ENCODE measurements at regions not wholly inside any gene's neighbourhood (a gene's known extent, or its start where the extent isn't known, plus 50 kb on each side); places are given as distances from the start of the nearest gene placed in this dataset.
"Not testable (repeated sequence)": the region's sequence is repeated elsewhere in the genome, so short reads cannot be mapped to it uniquely, and the experiment has no call there.

DNA sequence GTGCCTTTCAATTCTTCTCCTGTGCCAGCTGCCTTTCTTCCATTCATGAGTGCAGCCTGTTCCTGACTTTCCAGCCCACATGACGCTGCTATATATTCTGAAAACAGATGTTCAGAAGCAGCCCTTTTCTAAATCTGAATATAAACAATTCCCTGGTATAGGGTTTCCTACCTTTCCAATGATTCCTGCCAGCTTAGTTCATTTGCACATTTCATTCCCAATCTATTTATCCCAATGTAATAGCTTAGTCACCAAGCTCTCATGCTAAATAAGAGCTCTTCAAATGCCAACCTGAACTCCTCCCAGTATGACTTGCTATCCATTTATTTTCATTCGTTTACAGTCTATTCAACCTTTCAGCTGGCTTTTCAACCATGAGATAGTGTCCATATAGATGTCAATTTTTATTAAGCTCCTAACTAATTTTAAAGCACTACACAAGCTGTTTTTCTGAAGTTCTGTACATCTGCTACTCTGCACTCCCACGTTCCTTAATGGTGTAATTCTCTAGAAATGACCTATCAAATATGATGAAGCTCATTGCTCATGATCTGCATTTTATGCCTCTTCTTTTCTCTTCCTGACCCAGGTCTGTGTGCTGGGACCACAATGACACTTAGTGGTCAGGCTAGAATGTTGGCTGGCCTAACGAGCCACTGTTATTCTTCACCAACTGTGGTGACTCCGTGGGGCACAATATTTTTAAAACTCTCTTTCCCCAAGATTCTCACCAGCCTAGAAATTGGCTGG is 605.0 kb upstream of the TBL1XR1 start:
- FAIRE-seq, result no peak
- WGBS, 3 donors, result 80 to 82% (median 81%) methylated on average over 5 of the region's 5 CpGs

DNA sequence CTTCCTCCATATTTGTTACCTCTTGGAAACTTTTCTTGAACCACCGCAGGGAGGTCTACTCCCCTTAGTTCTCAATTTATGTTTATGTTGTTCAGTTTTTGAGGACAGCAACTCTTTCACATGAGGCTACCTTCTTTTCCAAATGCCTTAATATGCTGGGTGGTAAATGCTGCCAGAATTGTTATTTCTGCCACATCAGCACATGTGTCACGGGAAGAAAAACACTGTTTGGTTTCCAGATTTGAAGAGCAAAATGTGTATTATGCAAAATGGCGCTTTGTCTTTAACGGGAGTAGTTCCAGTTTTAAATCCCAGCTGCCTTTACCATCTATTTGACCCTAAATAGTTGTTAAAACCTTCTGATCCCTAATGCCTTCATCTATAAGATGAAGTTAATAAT is 606.2 kb upstream of the TBL1XR1 start:
- Histone ChIP-seq H3K27me3 (ENCODE audit: control insufficient read depth in 3 of 3, insufficient read depth in 3 of 3, low read length in 3 of 3) (no peaks in the 10 kb centered on the region), H3K4me3 (ENCODE audit: low read depth in 1 of 3, low read length in 3 of 3) (no peak overlapping the region), H3K27ac (ENCODE audit: low read depth in 1 of 3, low read length in 2 of 3) (no peak overlapping the region), H3K36me3 (ENCODE audit: control insufficient read depth in 3 of 3, insufficient read depth in 2 of 3, low read depth in 1 of 3, low read length in 3 of 3) (no peaks in the 10 kb centered on the region), H3K9me3 (ENCODE audit: control insufficient read depth in 2 of 2, insufficient read depth in 1 of 2, low read depth in 1 of 2, low read length in 1 of 2) (no peaks in the 10 kb centered on the region), H3K4me1 (ENCODE audit: control insufficient read depth in 3 of 3, insufficient read depth in 2 of 3, low read depth in 1 of 3, low read length in 2 of 3) (no peaks in the 10 kb centered on the region)
- DNase-seq (no peak), FAIRE-seq (no peak)
- 84 to 92% (median 90%) methylated on average over 4 of the region's 4 CpGs for WGBS, 3 donors

More for the DNA sequence above, 605.0 kb upstream of the TBL1XR1 start:
- H3K4me3 ChIP-seq (ENCODE audit: low read depth in 1 of 3, low read length in 3 of 3), result no peak overlapping the region
- DNase-seq, result no peak
- no peaks in the 10 kb centered on the region for H3K36me3 ChIP-seq (ENCODE audit: control insufficient read depth in 3 of 3, insufficient read depth in 2 of 3, low read depth in 1 of 3, low read length in 3 of 3)
- no peaks in the 10 kb centered on the region for H3K4me1 ChIP-seq (ENCODE audit: control insufficient read depth in 3 of 3, insufficient read depth in 2 of 3, low read depth in 1 of 3, low read length in 2 of 3)
- no peaks in the 10 kb centered on the region for H3K27me3 ChIP-seq (ENCODE audit: control insufficient read depth in 3 of 3, insufficient read depth in 3 of 3, low read length in 3 of 3)
- H3K27ac ChIP-seq (ENCODE audit: low read depth in 1 of 3, low read length in 2 of 3), result no peak overlapping the region
- no peaks in the 10 kb centered on the region for H3K9me3 ChIP-seq (ENCODE audit: control insufficient read depth in 2 of 2, insufficient read depth in 1 of 2, low read depth in 1 of 2, low read length in 1 of 2)

DNA sequence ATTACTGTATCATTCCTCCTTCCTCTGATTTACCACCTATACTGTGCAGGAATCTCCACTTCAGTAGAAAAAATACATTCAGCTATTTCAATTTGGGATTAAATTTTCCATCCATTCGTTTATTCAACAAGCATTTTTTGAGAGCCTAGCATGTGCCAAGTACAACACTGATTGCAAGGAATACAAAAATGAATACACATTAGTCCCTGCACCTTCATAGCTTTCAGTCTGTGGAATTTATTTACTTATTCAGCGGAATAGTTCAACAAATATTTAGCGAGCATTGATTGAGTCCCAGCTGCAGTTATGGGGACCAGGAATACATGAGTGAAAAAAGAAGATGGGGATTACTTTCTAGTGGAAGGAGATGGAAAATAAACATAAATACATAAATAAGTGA is 606.8 kb upstream of the TBL1XR1 start:
- no peak for DNase-seq
- Histone ChIP-seq H3K4me3 (ENCODE audit: low read depth in 1 of 3, low read length in 3 of 3) (no peak overlapping the region), H3K36me3 (ENCODE audit: control insufficient read depth in 3 of 3, insufficient read depth in 2 of 3, low read depth in 1 of 3, low read length in 3 of 3) (no peaks in the 10 kb centered on the region), H3K27ac (ENCODE audit: low read depth in 1 of 3, low read length in 2 of 3) (no peak overlapping the region), H3K4me1 (ENCODE audit: control insufficient read depth in 3 of 3, insufficient read depth in 2 of 3, low read depth in 1 of 3, low read length in 2 of 3) (no peaks in the 10 kb centered on the region), H3K9me3 (ENCODE audit: control insufficient read depth in 2 of 2, insufficient read depth in 1 of 2, low read depth in 1 of 2, low read length in 1 of 2) (no peaks in the 10 kb centered on the region), H3K27me3 (ENCODE audit: control insufficient read depth in 3 of 3, insufficient read depth in 3 of 3, low read length in 3 of 3) (no peaks in the 10 kb centered on the region)
- WGBS, 3 donors, result 71 to 76% (median 74%) methylated on average over 3 of the region's 3 CpGs
- no peak for FAIRE-seq

DNA sequence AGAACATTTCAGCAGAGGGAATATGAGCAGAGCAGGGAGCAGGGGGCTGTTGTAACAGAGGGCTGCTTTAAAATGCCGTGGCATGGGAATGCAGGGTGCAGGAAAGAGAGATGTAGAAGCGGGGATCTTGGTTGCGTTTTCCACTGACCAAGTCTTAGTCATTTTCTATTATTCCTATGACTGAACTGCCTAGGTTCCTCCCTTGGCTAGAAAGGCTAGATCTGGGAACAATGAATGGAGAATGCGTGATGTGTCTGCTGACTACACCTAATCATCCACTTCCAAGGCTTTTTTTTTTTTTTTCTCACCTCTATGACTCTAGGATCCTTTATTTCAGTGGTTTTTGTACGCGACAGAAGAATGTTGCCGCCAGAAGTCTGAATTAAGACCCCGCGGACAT is 607.4 kb upstream of the TBL1XR1 start:
- Histone ChIP-seq H3K4me3 (ENCODE audit: low read depth in 1 of 3, low read length in 3 of 3) (no peak overlapping the region), H3K9me3 (ENCODE audit: control insufficient read depth in 2 of 2, insufficient read depth in 1 of 2, low read depth in 1 of 2, low read length in 1 of 2) (no peaks in the 10 kb centered on the region), H3K36me3 (ENCODE audit: control insufficient read depth in 3 of 3, insufficient read depth in 2 of 3, low read depth in 1 of 3, low read length in 3 of 3) (no peaks in the 10 kb centered on the region), H3K27me3 (ENCODE audit: control insufficient read depth in 3 of 3, insufficient read depth in 3 of 3, low read length in 3 of 3) (no peaks in the 10 kb centered on the region), H3K4me1 (ENCODE audit: control insufficient read depth in 3 of 3, insufficient read depth in 2 of 3, low read depth in 1 of 3, low read length in 2 of 3) (no peaks in the 10 kb centered on the region), H3K27ac (ENCODE audit: low read depth in 1 of 3, low read length in 2 of 3) (no peak overlapping the region)
- 93 to 96% (median 95%) methylated on average over 9 of the region's 9 CpGs for WGBS, 3 donors
- DNase-seq (no peak), FAIRE-seq (no peak)

DNA sequence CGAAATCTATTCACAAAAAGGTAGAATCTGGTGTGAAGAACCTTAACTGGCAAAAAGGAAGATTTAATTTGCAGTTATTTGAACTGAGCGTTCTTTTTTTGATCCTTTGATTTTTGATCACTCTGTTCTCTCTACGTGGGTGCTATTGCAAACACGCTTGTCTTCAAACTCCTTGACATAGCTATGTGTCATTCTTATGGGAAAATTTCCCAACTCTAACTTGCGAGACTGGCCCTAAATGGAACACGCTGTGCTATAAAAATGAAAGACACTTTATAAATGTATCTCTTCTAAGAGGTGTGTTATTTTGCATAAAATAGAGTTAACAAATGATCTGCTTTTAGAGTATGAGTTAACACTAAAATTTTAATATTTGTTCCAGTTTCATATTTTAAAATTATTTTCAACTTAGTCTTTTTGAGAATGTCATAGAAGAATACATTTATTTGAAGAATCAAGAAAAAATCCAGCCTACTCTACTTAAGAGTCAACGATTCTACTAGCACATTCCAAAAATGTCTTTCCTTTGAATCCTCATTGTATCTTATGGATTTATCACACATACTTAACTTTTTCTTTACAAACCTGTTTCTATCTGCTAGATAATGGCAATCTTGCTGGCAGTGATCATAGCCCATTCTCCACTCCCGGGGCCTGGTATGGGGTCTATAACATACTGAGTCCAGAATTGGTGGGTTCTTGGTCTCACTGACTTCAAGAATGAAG is 610.0 kb upstream of the TBL1XR1 start:
- Histone ChIP-seq H3K27me3 (ENCODE audit: control insufficient read depth in 3 of 3, insufficient read depth in 3 of 3, low read length in 3 of 3) (no peaks in the 10 kb centered on the region), H3K27ac (ENCODE audit: low read depth in 1 of 3, low read length in 2 of 3) (no peak overlapping the region), H3K4me3 (ENCODE audit: low read depth in 1 of 3, low read length in 3 of 3) (no peak overlapping the region), H3K4me1 (ENCODE audit: control insufficient read depth in 3 of 3, insufficient read depth in 2 of 3, low read depth in 1 of 3, low read length in 2 of 3) (no peaks in the 10 kb centered on the region), H3K36me3 (ENCODE audit: control insufficient read depth in 3 of 3, insufficient read depth in 2 of 3, low read depth in 1 of 3, low read length in 3 of 3) (no peaks in the 10 kb centered on the region), H3K9me3 (ENCODE audit: control insufficient read depth in 2 of 2, insufficient read depth in 1 of 2, low read depth in 1 of 2, low read length in 1 of 2) (no peaks in the 10 kb centered on the region)
- WGBS, 3 donors, result 87 to 90% (median 88%) methylated on average over 8 of the region's 8 CpGs
- no peak for DNase-seq
- FAIRE-seq, result no peak

DNA sequence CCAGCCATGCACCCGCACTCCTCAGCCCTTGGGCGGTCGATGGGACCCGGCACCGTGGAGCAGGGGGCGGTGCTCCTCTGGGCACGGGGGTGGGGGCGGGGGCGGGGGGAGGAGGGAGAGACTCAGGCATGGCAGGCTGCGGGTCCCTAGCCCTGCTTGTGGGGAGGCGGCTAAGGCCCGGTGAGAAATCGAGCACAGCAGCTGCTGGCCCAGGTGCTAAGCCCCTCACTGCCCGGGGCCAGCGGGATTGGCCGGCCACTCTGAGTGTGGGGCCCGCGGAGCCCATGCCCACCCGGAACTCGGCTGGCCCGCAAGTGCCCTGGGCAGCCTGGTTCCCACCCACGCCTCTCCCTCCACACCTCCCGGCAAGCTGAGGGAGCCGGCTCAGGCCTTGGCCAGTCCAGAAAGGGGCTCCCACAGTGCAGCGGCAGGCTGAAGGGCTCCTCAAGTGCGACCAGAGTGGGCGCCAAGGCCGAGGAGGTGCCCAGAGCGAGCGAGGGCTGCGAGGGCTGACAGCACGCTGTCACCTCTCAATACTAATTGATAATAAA is 611.7 kb upstream of the TBL1XR1 start:
- H3K36me3 ChIP-seq (ENCODE audit: control insufficient read depth in 3 of 3, insufficient read depth in 2 of 3, low read depth in 1 of 3, low read length in 3 of 3); H3K4me1 ChIP-seq (ENCODE audit: control insufficient read depth in 3 of 3, insufficient read depth in 2 of 3, low read depth in 1 of 3, low read length in 2 of 3); H3K27me3 ChIP-seq (ENCODE audit: control insufficient read depth in 3 of 3, insufficient read depth in 3 of 3, low read length in 3 of 3); FAIRE-seq; H3K27ac ChIP-seq (ENCODE audit: low read depth in 1 of 3, low read length in 2 of 3); H3K4me3 ChIP-seq (ENCODE audit: low read depth in 1 of 3, low read length in 3 of 3); DNase-seq; H3K9me3 ChIP-seq (ENCODE audit: control insufficient read depth in 2 of 2, insufficient read depth in 1 of 2, low read depth in 1 of 2, low read length in 1 of 2): not testable (repeated sequence)
- 97 to 99% (median 97%) methylated on average over 27 to 32 of the region's 32 CpGs for WGBS, 3 donors

DNA sequence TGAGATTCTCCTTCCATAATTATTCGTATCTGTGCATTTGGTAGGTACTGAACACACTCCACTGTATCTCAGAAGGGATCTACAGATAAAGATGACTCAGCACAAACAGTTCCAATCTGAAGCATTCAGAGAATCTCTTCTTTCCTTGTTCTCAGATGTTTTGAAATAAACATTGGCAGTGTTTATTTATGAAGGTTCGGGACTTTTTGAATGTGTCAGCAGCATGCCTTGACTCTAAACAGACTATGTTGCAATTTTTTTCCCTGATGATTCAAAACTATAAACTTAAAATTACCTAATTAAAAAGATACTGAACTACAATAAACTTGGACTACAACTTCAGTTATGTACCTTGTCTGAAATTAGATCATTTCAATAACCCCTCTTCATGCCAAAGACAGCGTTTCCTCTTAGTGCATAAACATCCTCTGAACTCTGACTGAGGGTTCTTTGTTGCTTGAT is 612.9 kb upstream of the TBL1XR1 start:
- 39 to 57% (median 50%) methylated on average over 3 of the region's 3 CpGs for WGBS, 3 donors
- no peak for DNase-seq
- H3K36me3 ChIP-seq (ENCODE audit: control insufficient read depth in 3 of 3, insufficient read depth in 2 of 3, low read depth in 1 of 3, low read length in 3 of 3), result no peaks in the 10 kb centered on the region
- H3K4me1 ChIP-seq (ENCODE audit: control insufficient read depth in 3 of 3, insufficient read depth in 2 of 3, low read depth in 1 of 3, low read length in 2 of 3), result no peaks in the 10 kb centered on the region
- H3K4me3 ChIP-seq (ENCODE audit: low read depth in 1 of 3, low read length in 3 of 3), result no peak overlapping the region
- no peaks in the 10 kb centered on the region for H3K9me3 ChIP-seq (ENCODE audit: control insufficient read depth in 2 of 2, insufficient read depth in 1 of 2, low read depth in 1 of 2, low read length in 1 of 2)
- H3K27ac ChIP-seq (ENCODE audit: low read depth in 1 of 3, low read length in 2 of 3), result no peak overlapping the region
- H3K27me3 ChIP-seq (ENCODE audit: control insufficient read depth in 3 of 3, insufficient read depth in 3 of 3, low read length in 3 of 3), result no peaks in the 10 kb centered on the region
- no peak for FAIRE-seq

DNA sequence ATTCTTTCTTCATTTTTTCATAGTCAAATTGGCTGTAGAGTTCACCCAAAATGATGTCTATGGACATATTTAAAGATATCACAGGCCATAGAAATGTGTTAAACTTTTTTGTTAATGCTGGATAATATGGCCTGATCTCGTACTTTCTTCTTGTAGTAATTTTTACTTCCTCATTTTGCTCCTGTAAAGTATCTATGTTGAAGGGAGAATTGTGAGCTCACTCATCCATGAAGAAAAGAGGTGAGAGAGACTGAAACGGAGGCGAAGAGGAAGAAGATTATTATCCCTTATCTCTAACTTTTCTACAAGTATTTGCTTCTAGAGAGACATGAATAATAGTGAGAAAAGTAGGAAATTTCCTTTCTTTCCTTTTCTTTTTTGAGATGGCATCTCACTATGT is 613.8 kb upstream of the TBL1XR1 start:
- no peaks in the 10 kb centered on the region for H3K4me1 ChIP-seq (ENCODE audit: control insufficient read depth in 3 of 3, insufficient read depth in 2 of 3, low read depth in 1 of 3, low read length in 2 of 3)
- H3K4me3 ChIP-seq (ENCODE audit: low read depth in 1 of 3, low read length in 3 of 3), result no peak overlapping the region
- H3K36me3 ChIP-seq (ENCODE audit: control insufficient read depth in 3 of 3, insufficient read depth in 2 of 3, low read depth in 1 of 3, low read length in 3 of 3), result no peaks in the 10 kb centered on the region
- DNase-seq (no peak), FAIRE-seq (no peak)
- no peaks in the 10 kb centered on the region for H3K27me3 ChIP-seq (ENCODE audit: control insufficient read depth in 3 of 3, insufficient read depth in 3 of 3, low read length in 3 of 3)
- H3K9me3 ChIP-seq (ENCODE audit: control insufficient read depth in 2 of 2, insufficient read depth in 1 of 2, low read depth in 1 of 2, low read length in 1 of 2), result no peaks in the 10 kb centered on the region
- 77 to 89% (median 88%) methylated on average over 3 of the region's 3 CpGs for WGBS, 3 donors
- no peak overlapping the region for H3K27ac ChIP-seq (ENCODE audit: low read depth in 1 of 3, low read length in 2 of 3)

Measured in small intestine (tissue), 7 donors.